ENCODE measurements at regions not wholly inside any gene's neighbourhood (a gene's known extent, or its start where the extent isn't known, plus 50 kb on each side); places are given as distances from the start of the nearest gene placed in this dataset.

GRCh38 chr5:133905424-133905823 lies 63.0 kb downstream of the C5orf15 start:
- H3K9ac ChIP-seq (ENCODE audit: low read length): no peak overlapping the region
- no peaks in the 10 kb centered on the region for H3K4me1 ChIP-seq (ENCODE audit: control insufficient read depth, insufficient read depth, low read length)
- H3K9me3 ChIP-seq (ENCODE audit: control insufficient read depth, low read length): no peaks in the 10 kb centered on the region
- H3K4me3 ChIP-seq (ENCODE audit: low read length): no peak overlapping the region
- no peaks in the 10 kb centered on the region for H3K27me3 ChIP-seq (ENCODE audit: control insufficient read depth, insufficient read depth, low read length)
- no peaks in the 10 kb centered on the region for H3K36me3 ChIP-seq (ENCODE audit: control insufficient read depth, insufficient read depth, low read length)

DNA sequence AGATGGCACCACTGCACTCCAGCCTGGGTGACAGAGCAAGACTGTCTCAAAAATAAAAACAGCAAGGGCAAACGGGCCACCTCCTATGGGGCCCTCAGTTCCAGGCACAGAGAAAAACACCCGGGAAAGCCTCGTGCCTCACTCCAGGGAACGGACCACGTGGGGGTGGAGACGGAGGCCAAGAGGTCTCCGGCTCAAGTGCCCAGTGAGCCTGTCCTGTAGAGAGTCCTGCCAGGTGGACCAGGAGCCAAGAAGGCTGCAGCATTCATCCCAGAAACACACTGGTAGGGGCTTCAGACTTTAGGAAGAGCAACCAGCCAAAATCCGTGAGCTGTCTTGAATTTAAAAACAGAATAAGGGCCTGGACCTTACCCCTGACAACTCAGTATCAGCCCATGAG lies 63.8 kb downstream of the C5orf15 start:
- Histone ChIP-seq H3K9me3 (ENCODE audit: control insufficient read depth, low read length) (no peaks in the 10 kb centered on the region), H3K36me3 (ENCODE audit: control insufficient read depth, insufficient read depth, low read length) (no peaks in the 10 kb centered on the region), H3K4me3 (ENCODE audit: low read length) (no peak overlapping the region), H3K27me3 (ENCODE audit: control insufficient read depth, insufficient read depth, low read length) (no peaks in the 10 kb centered on the region), H3K9ac (ENCODE audit: low read length) (no peak overlapping the region), H3K4me1 (ENCODE audit: control insufficient read depth, insufficient read depth, low read length) (no peaks in the 10 kb centered on the region)

- Histone ChIP-seq H3K9ac (ENCODE audit: low read length) (no peak overlapping the region), H3K36me3 (ENCODE audit: control insufficient read depth, insufficient read depth, low read length) (no peaks in the 10 kb centered on the region), H3K27me3 (ENCODE audit: control insufficient read depth, insufficient read depth, low read length) (no peaks in the 10 kb centered on the region), H3K4me1 (ENCODE audit: control insufficient read depth, insufficient read depth, low read length) (no peaks in the 10 kb centered on the region), H3K9me3 (ENCODE audit: control insufficient read depth, low read length) (no peaks in the 10 kb centered on the region), H3K4me3 (ENCODE audit: low read length) (no peak overlapping the region)
These were observed 65.8 kb downstream of the C5orf15 start for GRCh38 chr5:133902511-133903118.

DNA sequence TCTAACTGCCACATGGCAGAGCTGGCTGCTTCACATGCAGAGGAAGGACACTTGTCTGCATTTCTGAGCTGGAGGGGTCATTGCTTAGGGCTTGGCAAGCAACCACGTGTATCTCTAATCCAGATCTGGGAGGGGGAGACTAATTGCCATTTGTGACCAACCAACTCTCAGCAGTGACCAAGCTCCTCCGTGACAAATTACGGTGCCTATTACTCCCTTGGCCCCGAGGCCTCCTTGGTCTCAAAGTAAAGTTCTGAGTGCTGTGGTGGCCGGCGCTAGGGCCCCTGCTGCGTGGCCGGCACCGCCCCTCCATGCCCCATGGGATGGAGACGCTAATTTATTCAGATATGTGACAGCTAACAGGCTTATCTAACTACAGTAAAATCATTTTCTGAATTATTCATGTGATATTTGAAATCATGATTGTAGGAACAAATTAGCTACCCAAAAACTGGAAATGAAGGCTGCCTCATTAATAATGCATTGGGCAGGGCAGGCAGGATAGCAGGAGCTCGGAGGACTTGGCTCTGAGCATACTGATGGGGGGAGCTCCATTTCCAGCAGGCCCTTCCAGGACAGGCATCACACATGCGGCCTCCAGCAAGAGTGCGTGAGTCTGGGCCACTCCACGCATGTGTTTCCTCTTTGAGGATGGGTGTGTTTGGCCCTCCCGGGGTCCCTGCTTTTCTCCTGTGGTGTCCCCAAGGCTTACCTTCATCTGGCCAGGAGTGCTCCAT lies 67.7 kb downstream of the C5orf15 start:
- H3K9me3 ChIP-seq (ENCODE audit: control insufficient read depth, low read length): no peaks in the 10 kb centered on the region
- H3K36me3 ChIP-seq (ENCODE audit: control insufficient read depth, insufficient read depth, low read length): no peaks in the 10 kb centered on the region
- H3K4me1 ChIP-seq (ENCODE audit: control insufficient read depth, insufficient read depth, low read length): no peaks in the 10 kb centered on the region
- H3K4me3 ChIP-seq (ENCODE audit: low read length): no peak overlapping the region
- no peak overlapping the region for H3K9ac ChIP-seq (ENCODE audit: low read length)
- no peaks in the 10 kb centered on the region for H3K27me3 ChIP-seq (ENCODE audit: control insufficient read depth, insufficient read depth, low read length)

GRCh38 chr5:133899506-133899905 lies 68.9 kb downstream of the C5orf15 start:
- Histone ChIP-seq H3K9ac (ENCODE audit: low read length) (no peak overlapping the region), H3K4me1 (ENCODE audit: control insufficient read depth, insufficient read depth, low read length) (no peaks in the 10 kb centered on the region), H3K4me3 (ENCODE audit: low read length) (no peak overlapping the region), H3K9me3 (ENCODE audit: control insufficient read depth, low read length) (no peaks in the 10 kb centered on the region), H3K36me3 (ENCODE audit: control insufficient read depth, insufficient read depth, low read length) (no peaks in the 10 kb centered on the region), H3K27me3 (ENCODE audit: control insufficient read depth, insufficient read depth, low read length) (no peaks in the 10 kb centered on the region)

- Histone ChIP-seq H3K27me3 (ENCODE audit: control insufficient read depth, insufficient read depth, low read length) (no peaks in the 10 kb centered on the region), H3K9me3 (ENCODE audit: control insufficient read depth, low read length) (no peaks in the 10 kb centered on the region), H3K9ac (ENCODE audit: low read length) (no peak overlapping the region), H3K4me3 (ENCODE audit: low read length) (no peak overlapping the region), H3K36me3 (ENCODE audit: control insufficient read depth, insufficient read depth, low read length) (no peaks in the 10 kb centered on the region), H3K4me1 (ENCODE audit: control insufficient read depth, insufficient read depth, low read length) (no peaks in the 10 kb centered on the region)
These were observed 70.0 kb downstream of the C5orf15 start for GRCh38 chr5:133898440-133898839.

GRCh38 chr5:133897431-133897830 lies 71.0 kb downstream of the C5orf15 start:
- no peaks in the 10 kb centered on the region for H3K27me3 ChIP-seq (ENCODE audit: control insufficient read depth, insufficient read depth, low read length)
- H3K9ac ChIP-seq (ENCODE audit: low read length): no peak overlapping the region
- H3K9me3 ChIP-seq (ENCODE audit: control insufficient read depth, low read length): no peaks in the 10 kb centered on the region
- no peaks in the 10 kb centered on the region for H3K36me3 ChIP-seq (ENCODE audit: control insufficient read depth, insufficient read depth, low read length)
- no peaks in the 10 kb centered on the region for H3K4me1 ChIP-seq (ENCODE audit: control insufficient read depth, insufficient read depth, low read length)
- no peak overlapping the region for H3K4me3 ChIP-seq (ENCODE audit: low read length)

- H3K4me3 ChIP-seq (ENCODE audit: low read length): no peak overlapping the region
- H3K9ac ChIP-seq (ENCODE audit: low read length): no peak overlapping the region
- no peaks in the 10 kb centered on the region for H3K36me3 ChIP-seq (ENCODE audit: control insufficient read depth, insufficient read depth, low read length)
- no peaks in the 10 kb centered on the region for H3K27me3 ChIP-seq (ENCODE audit: control insufficient read depth, insufficient read depth, low read length)
- no peaks in the 10 kb centered on the region for H3K9me3 ChIP-seq (ENCODE audit: control insufficient read depth, low read length)
- no peaks in the 10 kb centered on the region for H3K4me1 ChIP-seq (ENCODE audit: control insufficient read depth, insufficient read depth, low read length)
These were observed 71.6 kb downstream of the C5orf15 start for GRCh38 chr5:133896873-133897272.

DNA sequence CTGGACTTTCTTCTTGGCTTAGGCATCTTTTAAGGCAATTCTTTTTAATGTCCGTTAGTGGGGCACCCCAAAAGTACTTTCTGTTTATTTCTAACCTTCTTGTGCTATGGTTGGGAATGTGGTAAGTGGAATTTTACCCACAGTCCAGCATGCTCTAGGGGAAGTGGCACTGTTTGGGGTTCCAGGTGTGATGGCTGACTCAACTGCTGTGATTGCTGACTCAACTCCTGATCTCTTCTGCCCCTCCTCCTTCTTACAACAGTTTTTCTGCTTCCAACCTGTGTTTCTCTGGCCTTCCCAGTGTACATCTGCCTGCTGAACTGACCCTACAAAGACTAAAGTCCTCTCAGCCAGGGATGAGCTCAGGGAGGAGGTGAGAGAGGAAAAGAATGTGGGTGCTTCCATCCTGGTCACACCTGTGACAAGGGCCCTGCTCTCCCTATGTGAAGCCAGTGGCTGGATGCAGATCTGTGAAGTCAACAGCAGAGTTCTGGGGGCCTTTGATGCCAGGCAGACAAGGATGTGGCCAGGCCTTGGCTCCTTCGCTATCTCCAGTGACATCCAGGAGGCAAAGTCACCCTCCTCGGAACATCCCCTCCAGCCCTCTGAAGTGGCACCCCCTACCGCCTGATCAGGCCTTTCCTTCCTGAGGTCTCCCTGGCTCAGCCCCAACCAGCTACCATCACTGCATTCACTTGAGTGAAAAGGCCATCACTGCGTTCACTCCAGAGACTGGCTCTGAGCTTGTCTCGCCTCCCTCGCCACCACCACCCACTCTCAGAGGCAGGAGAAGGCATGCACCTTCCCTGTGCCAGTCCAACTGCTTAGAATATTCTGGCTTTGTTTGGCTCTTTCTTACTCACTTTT lies 72.2 kb downstream of the C5orf15 start:
- H3K36me3 ChIP-seq (ENCODE audit: control insufficient read depth, insufficient read depth, low read length): no peaks in the 10 kb centered on the region
- no peaks in the 10 kb centered on the region for H3K9me3 ChIP-seq (ENCODE audit: control insufficient read depth, low read length)
- H3K27me3 ChIP-seq (ENCODE audit: control insufficient read depth, insufficient read depth, low read length): no peaks in the 10 kb centered on the region
- no peak overlapping the region for H3K9ac ChIP-seq (ENCODE audit: low read length)
- no peak overlapping the region for H3K4me3 ChIP-seq (ENCODE audit: low read length)
- no peaks in the 10 kb centered on the region for H3K4me1 ChIP-seq (ENCODE audit: control insufficient read depth, insufficient read depth, low read length)

- no peaks in the 10 kb centered on the region for H3K9me3 ChIP-seq (ENCODE audit: control insufficient read depth, low read length)
- H3K36me3 ChIP-seq (ENCODE audit: control insufficient read depth, insufficient read depth, low read length): no peaks in the 10 kb centered on the region
- H3K27me3 ChIP-seq (ENCODE audit: control insufficient read depth, insufficient read depth, low read length): no peaks in the 10 kb centered on the region
- no peaks in the 10 kb centered on the region for H3K4me1 ChIP-seq (ENCODE audit: control insufficient read depth, insufficient read depth, low read length)
- H3K9ac ChIP-seq (ENCODE audit: low read length): no peak overlapping the region
- no peak overlapping the region for H3K4me3 ChIP-seq (ENCODE audit: low read length)
These were observed 74.3 kb downstream of the C5orf15 start for GRCh38 chr5:133894143-133894542.

- H3K4me1 ChIP-seq (ENCODE audit: control insufficient read depth, insufficient read depth, low read length): no peaks in the 10 kb centered on the region
- no peaks in the 10 kb centered on the region for H3K9me3 ChIP-seq (ENCODE audit: control insufficient read depth, low read length)
- H3K27me3 ChIP-seq (ENCODE audit: control insufficient read depth, insufficient read depth, low read length): no peaks in the 10 kb centered on the region
- H3K36me3 ChIP-seq (ENCODE audit: control insufficient read depth, insufficient read depth, low read length): no peaks in the 10 kb centered on the region
- no peak overlapping the region for H3K4me3 ChIP-seq (ENCODE audit: low read length)
- H3K9ac ChIP-seq (ENCODE audit: low read length): no peak overlapping the region
These were observed 75.7 kb downstream of the C5orf15 start for GRCh38 chr5:133892774-133893173.

GRCh38 chr5:133892306-133892705 lies 76.1 kb downstream of the C5orf15 start:
- no peaks in the 10 kb centered on the region for H3K27me3 ChIP-seq (ENCODE audit: control insufficient read depth, insufficient read depth, low read length)
- H3K9ac ChIP-seq (ENCODE audit: low read length): no peak overlapping the region

More at GRCh38 chr5:133892306-133892705, 76.1 kb downstream of the C5orf15 start:
- H3K36me3 ChIP-seq (ENCODE audit: control insufficient read depth, insufficient read depth, low read length): no peaks in the 10 kb centered on the region
- H3K9me3 ChIP-seq (ENCODE audit: control insufficient read depth, low read length): no peaks in the 10 kb centered on the region
- H3K4me1 ChIP-seq (ENCODE audit: control insufficient read depth, insufficient read depth, low read length): no peaks in the 10 kb centered on the region
- no peak overlapping the region for H3K4me3 ChIP-seq (ENCODE audit: low read length)

Data from mucosa of stomach (tissue), 1 donor.